Inflammatory macrophage treated with lipopolysaccharide for 1 hour (primary cell): ENCODE measurements at regions not wholly inside any gene's neighbourhood (a gene's known extent, or its start where the extent isn't known, plus 50 kb on each side); places are given as distances from the start of the nearest gene placed in this dataset.

Experiments used
- DNase-seq, 2 donors: peaks; one replicate each; pipeline ENCODE4 v3.0.0-alpha.2; 2020 to 2022

- no peak for DNase-seq
Measured at GRCh38 chr1:212228076-212228475, 57.1 kb upstream of the PPP2R5A start.

- no peak for DNase-seq
Measured at GRCh38 chr1:212228591-212229119, 56.6 kb upstream of the PPP2R5A start.

GRCh38 chr1:212229654-212230053 is 55.6 kb upstream of the PPP2R5A start:
- DNase-seq, result no peak

GRCh38 chr1:212230329-212230728 is 54.9 kb upstream of the PPP2R5A start:
- DNase-seq, result no peak

GRCh38 chr1:212231372-212231771 is 53.8 kb upstream of the PPP2R5A start:
- DNase-seq, result no peak

GRCh38 chr1:212232090-212232489 is 53.1 kb upstream of the PPP2R5A start:
- peak; percentile 66 to 81 for DNase-seq

GRCh38 chr1:212233321-212233720 is 51.9 kb upstream of the PPP2R5A start:
- no peak for DNase-seq

- DNase-seq, result peak; percentile 85 to 94
Measured at GRCh38 chr1:212234431-212235395, 50.5 kb upstream of the PPP2R5A start.
